SK-N-DZ (cell line): ENCODE measurements at regions not wholly inside any gene's neighbourhood (a gene's known extent, or its start where the extent isn't known, plus 50 kb on each side); places are given as distances from the start of the nearest gene placed in this dataset.
A peak's percentile ranks its signal among the peaks of the same experiment; 100 is the strongest.

ENCODE experiments used
- DNase-seq: peaks from one replicate; pipeline ENCODE4 v3.0.0-alpha.2; 2015; ENCODE audit warnings: low spot score

DNA sequence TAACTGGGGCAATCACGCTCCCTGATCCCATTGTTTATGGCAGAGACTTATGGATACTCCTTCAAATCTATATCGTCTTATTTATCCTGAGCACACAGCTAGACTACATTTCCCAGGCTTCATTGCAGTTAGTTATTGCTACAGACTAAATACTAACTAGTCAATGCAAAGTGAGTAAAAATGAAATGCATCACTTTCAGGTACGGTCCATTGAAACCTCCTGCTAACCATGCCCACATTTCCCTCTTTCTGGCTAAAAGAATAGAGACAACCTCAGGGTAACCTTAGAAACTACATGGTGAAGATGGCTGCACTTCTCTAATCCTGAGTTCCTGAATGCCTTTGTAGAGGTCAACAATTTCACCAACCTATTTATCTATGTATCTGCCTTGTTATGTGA is 437.4 kb downstream of the EPHA4 start:
- no peak for DNase-seq

DNA sequence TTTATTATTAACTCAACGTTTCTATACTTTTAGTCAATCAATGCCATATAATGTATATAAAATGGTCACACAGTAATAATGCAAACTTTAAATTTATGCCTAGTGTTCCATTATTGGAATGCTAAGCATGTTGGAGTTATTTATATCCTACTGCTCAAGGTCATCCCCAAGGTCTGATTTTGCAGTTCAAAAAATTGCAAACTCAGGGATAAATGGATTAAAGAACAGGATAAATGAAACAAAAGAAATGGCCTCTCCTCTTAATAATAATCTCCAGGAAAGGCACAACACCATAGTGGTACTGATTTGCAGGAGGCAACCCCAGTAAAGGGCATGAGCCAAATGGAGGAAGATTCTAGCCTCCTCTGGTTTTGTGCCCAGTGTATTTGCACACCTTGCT is 436.4 kb downstream of the EPHA4 start:
- no peak for DNase-seq

DNA sequence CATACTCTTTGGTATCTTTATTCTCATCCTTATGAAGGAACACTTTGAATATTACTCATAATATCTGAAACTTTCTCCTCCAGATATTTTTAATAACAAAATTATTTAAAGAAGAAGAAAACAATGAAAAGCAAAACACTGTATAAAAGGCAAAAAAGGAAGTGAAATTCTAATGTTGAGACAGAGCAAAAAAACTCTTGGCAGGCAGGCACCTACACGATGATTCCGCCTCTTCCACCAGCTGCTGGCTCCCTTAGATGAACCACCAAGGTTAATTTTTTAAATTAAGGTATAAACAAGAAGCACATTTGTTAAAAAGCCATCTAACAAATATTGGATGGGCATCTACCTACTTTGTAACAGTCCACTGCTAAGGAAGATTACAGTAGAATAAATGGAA is 434.7 kb downstream of the EPHA4 start:
- no peak for DNase-seq

DNA sequence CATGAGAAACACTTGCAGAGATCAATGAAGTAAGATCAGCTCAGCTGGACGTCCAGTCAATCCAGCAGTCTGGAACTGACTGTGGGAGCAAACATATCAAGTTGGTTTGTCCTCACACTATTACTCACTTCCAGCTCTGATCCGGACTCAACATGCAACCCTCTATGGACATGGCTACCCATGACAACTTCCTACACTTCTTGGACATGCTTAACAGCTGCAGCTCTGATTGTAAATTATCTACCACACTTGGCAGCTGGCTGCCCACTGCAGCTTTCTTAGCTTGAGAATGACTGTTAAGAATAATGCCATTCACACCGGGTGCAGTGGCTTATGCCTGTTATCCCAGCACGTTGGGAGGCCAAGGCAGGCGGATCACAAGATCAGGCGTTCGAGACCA is 429.8 kb downstream of the EPHA4 start:
- no peak for DNase-seq

DNA sequence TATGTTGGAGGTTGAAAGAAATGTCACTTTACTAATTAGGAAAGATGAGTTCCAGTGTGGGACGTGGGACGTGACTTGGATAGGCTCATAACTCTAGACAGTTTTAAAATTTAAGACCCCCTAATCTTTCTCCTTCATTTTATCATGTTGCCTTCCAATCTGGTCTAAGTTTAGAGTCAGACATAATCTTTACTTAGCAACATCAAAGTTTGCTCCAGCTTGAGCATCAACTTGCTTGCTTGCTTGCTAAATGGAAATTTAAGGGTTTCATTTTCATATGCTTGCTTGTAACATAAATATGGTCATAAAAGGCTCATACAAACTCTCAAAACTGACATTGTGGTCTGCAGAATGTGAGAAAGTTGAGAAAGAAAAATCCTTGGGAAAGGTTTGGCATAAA is 428.9 kb downstream of the EPHA4 start:
- no peak for DNase-seq

DNA sequence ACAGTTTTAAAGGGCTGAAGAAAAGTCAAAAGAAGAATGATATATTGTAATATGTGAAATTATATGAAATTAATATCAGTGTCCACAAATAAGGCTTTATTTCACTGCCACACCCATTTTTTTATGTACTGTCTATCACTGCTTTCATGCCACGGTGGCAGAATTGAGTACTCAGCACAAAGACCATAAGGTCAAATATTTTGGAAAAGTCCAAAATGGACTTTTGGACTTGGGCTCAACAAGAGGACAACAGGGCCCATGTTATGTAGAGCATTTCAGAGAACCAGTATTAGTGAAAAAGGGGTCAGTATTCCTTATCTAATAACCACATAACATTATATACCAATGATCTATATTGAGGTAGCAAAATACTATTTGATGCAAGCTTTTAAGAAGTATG is 427.2 kb downstream of the EPHA4 start:
- no peak for DNase-seq

DNA sequence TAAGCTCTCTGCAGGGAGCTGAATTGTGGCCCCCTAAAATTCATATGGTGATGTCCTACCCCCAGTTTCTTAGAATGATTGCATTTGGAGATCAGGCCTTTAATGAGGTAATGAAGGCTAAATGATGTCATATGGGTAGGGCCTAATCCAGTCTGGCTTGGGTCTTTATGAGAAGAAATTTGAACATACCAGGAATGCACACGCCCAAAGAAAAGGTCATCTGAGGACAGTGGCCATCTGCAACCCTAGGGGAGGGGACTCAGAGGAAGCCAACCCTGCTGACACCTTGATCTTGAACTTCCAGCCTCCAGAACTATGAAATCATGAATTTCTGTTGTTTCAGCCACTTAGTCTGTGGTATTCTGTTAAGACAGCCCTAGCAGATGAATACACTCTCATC is 426.7 kb downstream of the EPHA4 start:
- no peak for DNase-seq

DNA sequence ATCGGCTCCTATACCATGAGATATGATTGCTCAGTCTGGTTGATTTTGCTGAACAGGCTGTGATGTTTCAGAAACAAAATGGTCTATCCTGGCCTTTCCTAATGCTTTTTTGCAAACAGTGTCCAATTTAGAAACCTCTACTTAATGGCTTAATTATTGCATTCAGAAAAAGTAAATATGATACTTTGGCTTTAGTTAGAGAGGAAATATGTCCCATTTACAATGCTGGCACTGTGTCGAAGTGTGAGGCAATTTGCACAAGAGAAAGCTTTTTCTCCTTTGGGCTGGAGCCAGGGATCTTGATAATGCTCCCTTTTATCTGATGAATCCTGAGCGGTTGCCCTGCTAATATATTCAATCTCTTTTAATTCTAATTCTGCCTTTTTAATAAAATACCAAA is 418.9 kb downstream of the EPHA4 start:
- no peak for DNase-seq

DNA sequence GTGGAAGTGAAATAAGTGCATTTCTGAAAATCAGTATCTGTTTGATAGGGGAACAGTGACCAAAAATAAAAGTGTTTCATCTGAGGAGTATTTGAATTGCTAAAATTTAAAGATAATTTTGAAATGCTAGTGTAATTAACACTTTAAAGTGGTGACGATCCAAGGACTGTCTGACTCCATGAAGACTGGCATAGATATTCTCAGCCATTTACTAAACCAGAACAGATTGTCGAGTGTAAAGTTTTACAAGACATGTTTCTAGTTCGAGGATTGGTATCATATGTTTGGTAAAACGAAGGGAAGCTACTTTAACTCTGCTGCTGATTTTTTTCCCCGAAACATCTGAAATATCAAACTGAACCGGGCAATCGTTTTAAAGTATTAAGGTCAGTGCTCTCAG is 417.9 kb downstream of the EPHA4 start:
- no peak for DNase-seq

DNA sequence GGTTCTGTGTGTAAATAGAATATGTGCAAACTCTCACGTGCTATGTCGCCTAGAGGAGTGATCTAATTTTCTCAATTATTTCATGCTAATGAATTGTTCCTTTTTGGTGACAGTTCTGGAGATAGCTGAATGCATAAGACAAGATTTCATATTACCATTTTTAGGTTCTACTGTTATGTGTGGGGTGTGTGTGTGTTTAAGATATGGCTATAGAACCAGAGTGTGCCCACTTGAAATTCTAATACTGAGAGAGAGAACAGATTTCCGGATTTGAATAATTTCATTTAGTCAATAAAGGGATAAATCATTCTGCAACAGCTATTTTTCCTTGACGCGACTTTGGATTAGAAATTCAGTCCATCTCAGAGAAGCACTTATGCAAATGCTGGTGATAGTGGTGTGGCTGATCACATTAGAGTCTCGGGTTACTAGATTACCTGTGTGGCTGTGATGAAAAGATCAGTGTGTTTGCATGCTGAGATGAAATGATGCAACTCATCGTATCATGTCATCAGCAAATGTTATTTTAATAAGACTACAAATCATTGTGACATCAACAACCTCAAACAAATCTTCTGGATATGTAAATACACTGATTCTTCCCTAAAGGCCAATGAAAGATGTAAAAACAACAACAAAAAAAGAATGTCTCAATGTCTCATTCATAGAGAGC is 415.9 kb downstream of the EPHA4 start:
- peak; percentile 3 for DNase-seq

DNA sequence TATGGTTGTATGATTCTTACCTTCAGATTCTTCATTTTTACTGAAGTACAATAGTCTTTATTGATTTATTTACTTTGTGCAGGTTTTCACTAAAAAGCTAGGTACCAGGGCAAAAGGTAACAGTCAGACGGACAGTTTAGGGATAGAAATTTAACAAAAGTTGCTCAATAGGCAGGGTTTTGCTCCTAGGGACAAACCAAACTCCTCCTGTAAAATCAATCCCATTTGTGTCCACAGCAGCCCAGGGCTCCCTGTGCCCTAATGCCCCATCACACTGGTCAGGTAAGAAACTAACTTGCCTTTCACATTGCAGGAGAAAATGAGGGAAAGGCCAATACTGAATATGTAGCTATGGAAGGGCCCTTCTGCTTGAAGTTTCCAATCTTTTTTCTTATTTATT is 410.9 kb downstream of the EPHA4 start:
- DNase-seq, result no peak

DNA sequence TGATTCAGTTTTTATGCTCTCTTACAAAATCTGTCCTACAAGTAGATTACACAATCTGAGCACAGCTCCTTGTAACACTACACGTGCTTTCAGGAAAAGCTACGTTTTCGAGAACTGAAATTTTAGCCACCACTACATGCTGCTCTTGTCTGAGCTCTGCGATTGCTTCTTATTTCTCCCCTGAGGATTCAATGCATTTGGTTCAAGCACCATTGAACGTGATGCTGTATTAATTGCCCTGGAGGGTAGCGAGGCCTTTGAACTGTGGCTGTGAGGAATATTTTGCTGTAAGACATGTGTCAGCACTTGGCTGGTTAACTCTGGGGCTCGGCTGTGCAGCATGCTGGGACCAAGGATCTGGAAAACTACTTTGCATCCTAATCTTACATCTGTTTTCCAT is 405.8 kb downstream of the EPHA4 start:
- DNase-seq, result peak; percentile 34

DNA sequence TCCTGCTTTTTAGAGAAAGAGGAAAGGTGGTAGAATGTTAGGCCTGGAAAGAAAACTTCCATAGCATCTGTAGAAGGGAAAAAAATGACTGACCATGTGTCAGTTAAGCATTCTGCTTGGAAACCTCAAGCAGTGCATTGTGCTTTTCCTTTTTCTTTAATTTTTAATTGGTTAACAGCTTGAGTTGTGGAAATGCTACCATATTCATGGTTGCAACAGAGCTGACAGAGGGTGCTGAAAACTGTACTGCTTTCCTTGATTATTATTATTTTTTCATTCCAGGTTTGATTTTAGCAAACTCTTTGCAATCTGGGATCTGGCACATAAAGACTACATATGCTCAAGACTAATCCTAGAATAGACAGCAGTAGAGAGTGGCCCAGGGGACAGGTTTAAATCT is 404.5 kb downstream of the EPHA4 start:
- DNase-seq, result no peak

DNA sequence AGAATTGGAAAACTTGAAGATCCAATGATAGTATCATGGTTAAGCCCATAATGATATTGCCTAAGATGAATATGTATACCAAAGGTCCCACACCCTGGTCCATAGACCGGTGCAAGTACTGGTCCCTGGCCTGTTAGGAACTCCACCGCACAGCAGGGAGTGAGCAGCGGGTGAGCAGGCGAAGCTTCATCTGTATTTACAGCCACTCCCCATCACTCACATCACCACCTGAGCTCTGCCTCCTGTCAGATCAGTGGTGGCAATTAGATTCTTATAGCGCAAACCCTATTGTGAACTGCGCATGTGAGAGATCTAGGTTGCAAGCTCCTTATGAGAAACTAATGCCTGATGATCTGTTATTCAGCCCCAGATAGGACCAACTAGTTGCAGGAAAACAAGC is 402.4 kb downstream of the EPHA4 start:
- DNase-seq, result peak; percentile 5

DNA sequence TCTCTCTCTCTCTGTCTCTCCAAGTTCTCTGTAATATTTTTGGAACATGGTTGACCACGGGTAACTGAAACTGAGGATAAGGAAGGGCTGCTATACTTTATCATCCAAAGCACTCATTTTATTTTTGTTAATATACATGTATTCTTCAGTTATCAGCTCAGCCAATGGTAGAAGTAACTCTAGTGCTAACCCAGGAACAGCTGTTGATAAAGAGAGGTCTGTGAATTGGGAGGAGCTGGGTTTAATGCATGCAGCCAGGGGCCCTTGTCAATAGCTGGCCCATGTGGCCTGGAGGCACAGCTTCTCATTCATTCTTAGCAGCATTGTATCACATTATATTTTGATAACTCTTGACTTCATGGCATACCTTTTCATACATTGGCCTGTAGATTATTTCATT is 401.6 kb downstream of the EPHA4 start:
- DNase-seq, result no peak

DNA sequence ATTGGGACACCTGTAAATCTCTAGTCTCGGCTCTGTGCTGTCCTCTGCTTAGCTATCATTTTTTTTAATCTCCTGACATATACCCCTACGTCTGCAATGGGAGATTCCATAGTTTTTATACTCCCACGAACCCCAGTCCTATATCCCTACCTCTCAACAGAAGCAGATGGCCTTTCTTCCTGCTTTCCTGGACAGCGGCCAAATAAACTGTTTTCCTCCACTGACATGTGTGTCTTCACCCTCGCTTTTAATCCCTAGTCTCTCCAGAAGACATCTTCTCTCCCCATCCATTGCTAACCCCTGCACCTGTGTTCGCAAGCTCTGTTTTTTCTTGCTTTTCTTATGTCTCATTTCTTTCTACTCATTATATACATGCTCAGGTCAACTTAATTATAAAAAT is 395.4 kb downstream of the EPHA4 start:
- no peak for DNase-seq

DNA sequence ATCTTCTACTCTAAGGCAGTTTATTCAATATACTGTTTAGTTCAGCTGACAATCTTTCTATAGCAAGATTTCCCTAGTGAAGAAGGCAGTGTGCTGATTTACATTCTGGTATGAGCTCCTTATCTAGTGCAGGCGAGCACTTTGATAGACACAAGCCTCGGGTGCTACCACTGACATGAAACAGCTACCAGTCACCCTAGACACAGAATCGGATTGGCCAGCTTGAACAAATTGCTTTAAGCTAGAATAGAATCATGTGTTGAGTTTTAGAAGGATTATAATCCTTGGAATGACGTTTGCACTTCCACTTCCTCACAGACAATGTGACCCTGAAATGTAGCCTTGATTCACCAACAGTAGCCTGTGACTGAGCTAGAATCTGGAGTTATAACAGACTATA is 394.0 kb downstream of the EPHA4 start:
- DNase-seq, result no peak

DNA sequence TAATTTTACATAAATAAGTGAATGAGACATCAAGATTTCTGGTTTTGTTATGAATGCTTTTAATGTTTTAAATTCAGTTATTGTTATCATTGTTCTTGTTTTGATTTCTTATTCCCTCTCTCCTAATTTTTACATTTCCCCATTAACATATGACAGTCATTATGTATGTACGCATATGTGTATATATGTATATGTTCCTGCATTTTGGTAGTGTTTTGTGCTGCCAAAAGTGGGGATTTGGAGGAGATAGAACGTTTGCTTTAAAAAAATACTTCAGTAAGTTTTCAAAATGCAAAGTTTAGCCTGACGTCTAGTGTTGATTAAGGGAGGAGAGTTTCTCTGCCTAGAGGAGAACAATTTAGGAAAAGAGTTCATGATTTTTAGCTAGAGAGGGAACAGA is 385.2 kb downstream of the EPHA4 start:
- DNase-seq, result no peak

DNA sequence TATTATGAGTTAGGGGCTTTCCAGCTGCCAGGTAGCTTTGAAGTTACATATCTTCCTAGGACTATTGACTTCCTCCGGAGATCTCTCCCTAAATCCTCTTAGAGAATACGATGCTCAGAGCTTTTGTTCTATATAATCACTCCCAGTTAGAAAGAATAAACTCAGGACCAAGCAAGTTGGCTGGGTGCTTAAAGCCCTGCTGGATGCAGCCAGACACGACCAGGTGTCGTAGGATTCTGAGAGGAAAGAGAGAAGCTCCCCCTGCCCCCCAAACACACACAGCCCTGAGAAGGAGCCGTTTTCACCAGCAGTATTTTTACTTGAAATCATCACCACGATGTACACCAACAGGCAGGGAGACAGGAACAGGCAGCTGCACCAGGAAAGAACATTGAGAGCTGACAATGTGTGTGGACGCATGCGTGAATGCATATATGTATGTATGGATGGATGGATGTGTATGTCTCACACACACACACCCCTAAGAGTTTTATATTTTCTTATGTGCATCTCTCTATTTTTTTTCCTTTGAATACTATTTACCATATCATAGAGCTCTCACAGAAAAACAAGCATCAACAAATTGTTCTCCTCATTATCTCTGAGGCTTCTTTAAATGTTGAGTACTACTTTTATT is 382.6 kb downstream of the EPHA4 start:
- no peak for DNase-seq

DNA sequence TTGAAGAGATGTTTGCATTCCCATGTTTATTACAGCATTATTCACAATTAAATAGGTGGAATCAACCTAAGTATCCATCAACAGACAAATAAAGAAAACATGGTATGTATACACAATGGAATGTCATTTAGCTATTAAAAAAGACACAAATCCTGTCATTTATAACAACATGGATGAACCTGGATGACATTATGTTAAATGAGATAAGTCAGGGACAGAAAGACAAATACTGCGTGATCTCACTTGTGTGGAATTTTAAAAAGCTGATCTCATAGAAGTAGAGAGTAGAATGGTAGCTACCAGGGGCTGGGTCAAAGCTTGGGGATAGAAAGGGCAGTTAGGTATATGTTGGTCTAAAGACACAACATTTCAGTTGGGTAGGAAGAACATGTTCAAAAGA is 376.3 kb downstream of the EPHA4 start:
- DNase-seq, result no peak

DNA sequence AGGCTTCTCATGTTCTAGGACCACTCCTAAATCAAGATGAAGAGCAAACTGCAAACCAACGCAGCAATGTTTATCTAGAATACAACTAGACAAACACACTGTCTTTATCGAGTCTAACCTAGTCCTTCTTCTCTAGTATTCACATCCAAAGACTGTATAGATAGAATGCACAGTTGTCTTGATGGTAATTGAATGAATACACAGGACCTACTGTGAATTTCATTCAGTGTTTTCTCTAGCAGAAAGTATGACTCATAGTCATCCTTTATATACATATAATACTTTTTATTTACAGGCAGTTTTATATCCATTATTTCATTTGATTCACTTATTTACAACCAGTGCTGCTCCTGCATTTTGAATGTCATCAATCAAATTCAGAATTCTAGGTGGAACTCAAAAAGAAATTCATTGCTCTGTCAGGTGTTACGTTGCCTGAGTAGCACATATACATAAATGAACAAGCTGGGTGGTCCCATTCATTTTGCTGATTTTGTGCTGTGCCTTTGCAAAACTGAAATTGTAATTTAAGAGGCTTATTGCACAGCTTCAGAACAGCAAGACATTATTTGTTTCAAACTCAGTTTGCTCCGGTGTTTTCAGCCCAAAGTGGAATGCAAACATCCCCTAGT is 374.8 kb downstream of the EPHA4 start:
- DNase-seq, result no peak

DNA sequence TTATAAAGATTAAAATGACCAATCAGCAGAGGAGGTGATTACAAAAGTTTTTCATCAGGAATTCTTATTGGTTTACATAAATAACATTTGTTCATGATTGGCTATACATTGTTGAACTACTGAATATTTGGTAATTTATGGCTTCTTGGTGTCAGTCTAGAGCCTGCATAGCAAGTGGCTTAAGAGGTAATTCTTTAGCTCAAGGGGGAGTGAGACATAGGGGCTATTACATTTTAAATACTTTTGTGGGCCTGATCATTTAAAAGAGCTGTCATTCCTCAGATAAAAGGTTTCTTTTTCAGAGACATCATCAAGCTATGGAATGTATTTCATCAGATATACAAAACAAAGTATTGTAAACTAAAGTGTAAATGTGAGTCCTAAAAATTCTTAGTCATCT is 373.8 kb downstream of the EPHA4 start:
- no peak for DNase-seq

DNA sequence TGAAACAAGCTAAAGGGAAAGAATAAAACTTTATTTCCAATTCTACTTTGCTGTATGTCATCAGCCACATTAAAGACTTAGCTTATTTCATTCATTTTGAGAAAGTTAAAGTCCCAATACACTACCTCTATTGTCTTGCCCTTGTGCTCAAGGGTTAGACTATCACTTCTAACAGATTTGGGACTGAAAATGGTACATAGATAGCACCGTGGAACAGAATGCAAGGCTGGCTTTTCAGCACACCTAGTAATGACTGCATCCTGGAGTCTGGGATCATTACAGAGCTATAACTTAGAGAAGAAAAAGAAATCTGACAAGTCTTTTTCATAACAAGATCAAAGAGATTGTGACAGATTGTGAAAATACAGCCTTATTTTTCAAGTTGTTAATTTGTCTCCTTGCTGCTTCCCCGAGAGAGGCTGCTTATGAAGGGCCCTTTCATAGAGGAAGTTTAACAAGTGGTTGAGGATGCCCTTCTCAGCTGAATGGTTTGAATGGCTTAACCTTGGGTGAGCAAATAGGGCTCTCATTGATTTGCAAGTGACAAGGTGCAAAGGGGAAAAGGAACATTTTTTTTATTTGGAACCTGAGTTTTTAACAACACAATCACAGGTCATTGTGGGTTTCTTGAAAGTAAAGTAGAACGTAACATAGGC is 371.8 kb downstream of the EPHA4 start:
- DNase-seq, result no peak
